Stimulated activated CD8-positive, alpha-beta memory T cell treated with anti-CD3 and anti-CD28 coated beads, Interleukin-4, amount 100 ng/mL, for 4 hours (primary cell): ENCODE measurements at regions not wholly inside any gene's neighbourhood (a gene's known extent, or its start where the extent isn't known, plus 50 kb on each side); places are given as distances from the start of the nearest gene placed in this dataset.

Source experiments
- DNase-seq, 2 donors: peaks; one replicate each; pipeline ENCODE4 v3.0.0-alpha.2; 2020; ENCODE audit warnings: low read depth in 2 of 2, low spot score in 1 of 2

DNA sequence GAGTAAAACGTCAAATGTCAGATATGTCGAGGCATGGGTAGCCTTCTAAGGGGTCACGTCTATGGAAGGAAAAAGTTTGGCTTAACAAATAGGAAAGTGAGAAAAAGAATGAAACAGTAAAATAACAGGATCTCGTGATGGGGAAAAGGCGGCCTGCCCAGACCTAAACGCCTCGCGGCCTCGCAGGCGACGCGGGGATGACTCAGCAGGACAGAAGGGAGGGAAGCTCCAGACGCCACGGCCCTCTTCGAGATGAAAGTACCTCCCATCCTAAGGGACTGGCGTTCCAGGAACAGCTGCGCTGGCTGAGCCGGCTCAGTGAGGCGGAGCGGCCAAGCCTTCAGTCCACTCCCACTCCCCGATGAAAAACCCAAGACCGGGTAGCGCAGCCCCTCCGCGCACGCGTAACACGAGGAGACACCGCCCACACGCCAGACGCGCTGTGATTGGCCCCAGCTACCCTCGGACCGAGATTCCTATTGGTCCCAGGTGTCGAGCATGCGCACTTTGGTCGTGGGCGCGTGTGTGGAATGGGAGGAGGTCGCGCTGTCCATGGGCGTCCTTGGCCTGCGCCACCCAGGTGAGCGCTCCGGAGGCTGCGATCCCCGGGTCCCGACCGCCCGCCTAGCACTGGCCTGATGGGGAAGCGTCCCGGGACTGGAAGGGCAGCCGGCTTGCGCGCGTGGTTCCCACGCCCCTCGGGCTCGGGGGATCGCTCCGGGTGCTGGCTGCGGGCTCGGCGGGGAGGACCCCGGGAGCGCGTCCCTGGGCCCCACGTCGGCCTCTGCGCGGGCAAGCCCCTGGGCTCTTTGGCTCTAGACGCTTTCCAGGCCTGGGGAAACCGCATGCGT lies 588.5 kb downstream of the MTRR start:
- DNase-seq = peak; percentile 68 to 70

DNA sequence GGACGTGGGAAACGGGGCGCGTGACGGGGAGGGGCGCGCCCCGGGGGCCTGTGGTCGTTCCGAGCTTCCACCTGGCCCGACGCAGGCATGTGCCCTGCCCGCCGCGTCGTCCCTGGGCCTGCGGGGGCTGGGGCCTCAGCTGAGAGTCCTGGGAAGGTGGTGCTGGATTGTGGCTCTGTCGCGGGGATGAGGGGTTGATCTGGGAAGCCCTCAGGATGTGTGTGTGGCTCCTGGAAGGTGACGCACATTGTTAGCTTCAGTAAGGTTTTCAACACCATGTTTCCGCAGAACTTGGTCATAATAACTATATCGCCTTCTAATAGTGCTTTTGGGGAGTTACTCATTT lies 589.1 kb downstream of the MTRR start:
- DNase-seq = no peak

GRCh38 chr5:8461543-8461942 lies 592.6 kb downstream of the MTRR start:
- no peak for DNase-seq

DNA sequence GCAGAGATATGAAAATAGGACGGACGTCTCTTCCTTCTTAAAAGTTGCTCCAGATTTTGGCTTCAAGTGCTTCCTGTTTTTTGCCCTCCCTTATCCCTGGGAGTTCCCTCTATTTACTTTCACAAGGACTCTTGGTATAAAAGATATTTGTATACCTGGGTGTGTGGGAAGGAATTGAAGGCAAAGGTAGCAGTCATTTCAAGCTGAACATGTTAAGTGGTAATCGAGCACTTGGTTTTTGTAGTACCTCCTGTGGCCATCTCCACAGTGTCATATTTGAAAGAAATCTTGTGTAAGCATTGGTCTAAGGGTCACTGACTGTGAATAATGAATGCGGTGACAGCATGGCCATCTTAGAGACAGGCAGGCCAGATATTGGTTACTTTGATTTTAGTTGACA lies 593.6 kb downstream of the MTRR start:
- no peak for DNase-seq

- no peak for DNase-seq
Observed at GRCh38 chr5:8470489-8470888, 601.5 kb downstream of the MTRR start.

DNA sequence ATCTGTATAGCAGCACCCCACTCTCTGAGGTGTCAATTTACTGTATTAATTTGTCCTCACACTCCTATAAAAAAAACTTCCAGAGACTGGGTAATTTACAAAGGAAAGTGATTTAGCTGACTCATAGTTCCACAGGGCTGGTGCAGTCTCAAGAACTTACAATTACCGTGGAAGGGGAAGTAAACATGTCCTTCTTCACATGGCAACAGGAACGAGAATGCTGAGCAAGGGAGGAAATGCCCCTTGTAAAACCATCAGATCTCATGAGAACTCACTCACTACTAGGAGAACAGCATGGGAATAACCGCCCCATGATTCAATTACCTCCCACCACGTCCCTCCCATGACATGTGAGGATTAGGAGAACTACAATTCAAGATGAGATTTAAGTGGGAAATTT lies 602.6 kb downstream of the MTRR start:
- DNase-seq = no peak

GRCh38 chr5:8473016-8473415 lies 604.1 kb downstream of the MTRR start:
- no peak for DNase-seq

GRCh38 chr5:8473827-8474568 lies 605.0 kb downstream of the MTRR start:
- DNase-seq = no peak

DNA sequence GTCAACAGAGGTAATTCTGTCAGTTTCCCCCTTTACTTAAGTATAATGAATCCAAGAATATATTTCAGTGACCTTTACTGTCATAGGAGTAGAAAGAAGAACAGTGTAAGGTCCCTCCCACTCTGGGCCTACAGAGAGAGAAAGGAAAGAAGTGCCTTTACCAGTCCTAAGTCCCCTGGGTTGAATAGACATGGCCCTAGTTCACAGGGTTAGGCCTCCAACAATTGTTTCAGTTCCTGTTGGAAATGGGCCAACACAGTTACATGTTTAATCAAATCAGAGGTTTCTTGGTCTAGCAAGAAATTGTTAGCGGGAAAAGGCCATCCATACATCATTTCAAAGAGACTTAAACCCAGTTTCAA lies 605.6 kb downstream of the MTRR start:
- no peak for DNase-seq

DNA sequence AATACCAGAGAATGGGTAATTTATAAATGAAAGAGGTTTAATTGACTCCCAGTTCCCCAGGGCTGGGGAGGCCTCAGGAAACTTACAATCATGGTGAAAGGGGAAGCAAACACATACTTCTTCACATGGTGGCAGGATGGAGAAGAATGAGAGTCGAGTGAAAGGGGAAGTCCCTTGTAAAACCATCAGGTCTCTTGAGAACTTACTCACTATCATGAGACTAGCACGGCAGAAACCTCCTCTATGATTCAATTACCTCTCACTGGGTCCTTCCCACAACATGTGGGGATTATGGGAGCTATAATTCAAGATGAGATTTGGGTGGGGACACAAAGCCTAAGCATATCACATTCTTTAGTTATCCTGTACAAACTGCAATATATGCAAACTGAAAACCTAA lies 609.4 kb downstream of the MTRR start:
- no peak for DNase-seq

GRCh38 chr5:8481007-8481406 lies 612.1 kb downstream of the MTRR start:
- DNase-seq = no peak

GRCh38 chr5:8491254-8491653 lies 622.3 kb downstream of the MTRR start:
- DNase-seq = no peak

- no peak for DNase-seq
Observed at GRCh38 chr5:8493176-8493575, 624.2 kb downstream of the MTRR start.

DNA sequence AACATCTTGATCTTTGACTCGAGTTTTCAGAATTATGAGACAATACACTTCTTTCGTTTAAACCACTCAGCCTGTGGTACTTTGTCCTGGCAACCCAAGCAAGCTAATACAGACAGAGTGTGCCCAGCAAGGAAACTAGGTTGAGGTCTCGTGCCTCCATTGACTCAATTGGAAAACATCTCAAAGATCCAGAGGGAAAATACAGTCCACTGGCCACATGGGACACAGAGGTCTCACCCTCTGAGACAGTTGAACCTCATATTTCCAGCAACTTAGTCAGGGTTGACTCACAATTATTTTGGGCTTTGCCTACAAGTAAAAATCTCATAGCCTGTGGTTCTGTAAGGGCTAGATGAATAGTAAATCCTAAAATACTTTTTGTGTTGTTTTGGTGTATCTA lies 631.5 kb downstream of the MTRR start:
- no peak for DNase-seq

DNA sequence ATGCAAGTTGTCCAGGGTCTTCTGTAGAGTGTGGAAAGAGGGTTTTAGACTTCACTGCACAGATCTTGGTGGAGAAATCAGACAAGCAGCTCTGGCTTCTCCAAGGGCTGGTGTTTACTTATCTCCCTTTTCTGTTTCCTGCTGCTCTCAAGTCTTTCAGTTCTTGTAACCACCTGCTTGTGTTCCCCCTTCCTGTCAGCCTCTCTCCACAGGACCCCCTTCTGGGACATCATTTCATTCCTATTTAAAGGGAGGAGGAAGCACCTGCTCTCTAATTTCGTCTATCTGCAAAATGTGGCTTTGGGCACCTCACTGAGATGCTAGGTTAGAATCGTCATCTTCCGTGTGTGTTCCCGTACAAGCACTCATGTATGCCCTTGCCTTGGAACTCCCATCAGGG lies 636.2 kb downstream of the MTRR start:
- no peak for DNase-seq

DNA sequence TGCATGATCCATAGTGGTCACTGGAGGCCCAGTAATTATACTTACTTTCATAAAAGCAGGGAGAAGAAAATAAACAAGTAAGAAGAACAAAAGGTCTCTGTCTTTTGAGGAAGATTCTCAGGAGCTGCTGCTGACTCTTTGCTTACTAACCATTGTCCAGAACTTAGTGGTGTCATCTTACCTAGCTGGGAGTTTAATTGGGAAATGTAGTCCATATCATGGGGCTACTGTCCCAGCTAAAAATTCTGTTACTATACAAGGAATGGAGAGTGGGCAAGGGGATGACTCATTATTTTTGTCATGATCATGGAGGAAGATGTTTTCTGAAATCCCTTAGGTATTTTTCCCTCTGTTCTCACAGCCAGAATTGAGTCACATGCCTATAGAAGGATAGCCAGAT lies 639.3 kb downstream of the MTRR start:
- no peak for DNase-seq

GRCh38 chr5:8516356-8516755 lies 647.4 kb downstream of the MTRR start:
- DNase-seq = no peak

DNA sequence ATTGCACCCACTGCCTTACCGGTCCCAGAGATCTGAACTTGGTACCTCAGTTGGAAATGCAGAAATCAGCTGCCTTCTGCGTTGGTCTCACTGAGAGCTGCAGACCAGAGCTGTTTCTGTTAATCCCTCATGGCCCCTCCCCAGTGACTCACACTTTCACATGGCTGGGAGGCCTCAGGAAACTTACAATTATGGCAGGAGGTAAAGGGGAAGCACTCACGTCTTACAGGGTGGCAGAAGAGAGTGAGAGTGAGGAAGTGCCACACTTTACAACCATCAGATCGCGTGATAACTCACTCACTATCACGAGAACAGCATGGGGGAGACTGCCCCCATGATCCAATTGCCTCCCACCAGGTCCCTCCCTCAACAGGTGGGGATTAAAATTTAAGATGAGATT lies 648.5 kb downstream of the MTRR start:
- no peak for DNase-seq

- DNase-seq = no peak
Observed at GRCh38 chr5:8520917-8521316, 652.0 kb downstream of the MTRR start.

- no peak for DNase-seq
Observed at GRCh38 chr5:8521991-8522390, 653.0 kb downstream of the MTRR start.

- DNase-seq = no peak
Observed at GRCh38 chr5:8522646-8523045, 653.7 kb downstream of the MTRR start.

DNA sequence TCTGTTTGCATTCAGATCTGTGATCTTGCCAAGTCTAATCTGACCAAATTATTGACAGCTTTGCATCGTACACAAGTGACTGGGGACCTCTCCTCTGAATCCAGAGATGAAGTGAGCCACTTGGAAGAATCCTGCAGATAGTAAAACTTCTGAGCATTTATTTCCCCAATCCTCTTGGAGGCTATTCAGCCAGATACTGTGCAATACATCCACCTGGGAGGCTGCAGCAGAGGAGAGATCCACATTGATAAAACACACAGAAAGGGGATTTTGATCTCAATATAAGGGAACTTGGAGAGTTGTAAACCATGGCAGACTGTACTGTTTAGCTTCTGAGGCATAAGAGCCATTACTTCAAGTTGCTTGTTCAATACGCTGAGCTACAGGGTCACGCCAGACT lies 654.6 kb downstream of the MTRR start:
- DNase-seq = no peak

- DNase-seq = no peak
Observed at GRCh38 chr5:8525819-8526218, 656.9 kb downstream of the MTRR start.
